ENCODE measurements at regions not wholly inside any gene's neighbourhood (a gene's known extent, or its start where the extent isn't known, plus 50 kb on each side); places are given as distances from the start of the nearest gene placed in this dataset.
"Not testable (repeated sequence)": the region's sequence is repeated elsewhere in the genome, so short reads cannot be mapped to it uniquely, and the experiment has no call there.

DNA sequence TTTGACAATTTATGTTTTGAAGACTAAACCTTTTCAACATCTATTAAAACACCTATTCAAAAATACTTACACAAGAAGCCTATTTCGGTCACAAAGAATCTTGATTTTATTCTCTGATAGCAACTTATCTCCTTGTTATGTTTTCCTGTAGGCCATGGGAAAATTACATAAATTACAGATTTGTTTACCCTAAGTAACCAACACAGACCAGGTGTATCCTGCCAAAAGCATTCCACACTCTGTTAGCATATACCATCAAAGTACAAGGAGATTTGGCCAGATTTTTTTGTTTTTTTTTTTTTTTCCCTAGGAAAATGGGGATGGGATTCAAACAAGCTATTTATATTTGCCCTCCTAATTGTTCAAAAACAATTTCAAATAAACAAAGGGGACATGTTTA is 497.9 kb upstream of the MAGEB18 start:
- DNase-seq (ENCODE audit: low read depth in 2 of 2), result peak in 1 of 2 donors; percentile 60

DNA sequence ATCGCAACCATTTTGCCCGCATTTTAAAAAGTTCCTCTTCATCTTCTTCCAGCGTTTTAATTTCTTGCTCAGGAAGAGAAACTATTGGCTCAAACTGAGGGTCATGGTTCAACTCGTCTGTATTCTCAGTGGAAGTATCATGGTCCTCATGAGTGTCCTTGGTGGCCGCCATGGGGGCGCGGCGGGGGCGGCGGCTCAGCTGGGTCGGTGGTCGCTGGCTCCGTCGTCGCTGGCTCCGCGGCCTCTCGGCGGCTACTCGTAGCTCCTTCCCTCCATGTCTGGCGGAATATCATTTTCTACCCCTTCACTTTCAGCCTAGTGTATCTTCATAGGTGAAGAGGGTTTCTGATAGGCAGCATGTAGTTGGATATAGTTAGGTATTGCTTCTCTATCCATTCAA is 492.0 kb upstream of the MAGEB18 start:
- no peak for DNase-seq (ENCODE audit: low read depth in 2 of 2)

DNA sequence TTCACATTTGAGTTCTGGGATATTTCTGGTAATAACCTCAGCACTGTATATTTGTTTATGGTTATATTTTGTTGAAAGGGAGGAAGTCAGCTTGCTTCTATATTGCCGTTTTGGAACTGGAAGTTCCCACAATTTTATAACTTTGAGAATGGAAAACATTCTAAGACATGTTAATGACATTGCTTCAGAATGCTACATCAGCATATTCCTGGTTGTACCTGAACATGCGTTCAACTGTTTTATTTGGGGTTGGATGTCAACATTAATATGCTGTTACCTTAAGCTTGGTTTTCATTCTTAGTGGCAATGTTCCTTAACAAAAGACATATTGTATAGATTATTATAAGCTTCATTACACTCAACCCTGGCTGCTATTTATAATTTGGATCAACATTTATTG is 489.4 kb upstream of the MAGEB18 start:
- no peak for DNase-seq (ENCODE audit: low read depth in 2 of 2)

DNA sequence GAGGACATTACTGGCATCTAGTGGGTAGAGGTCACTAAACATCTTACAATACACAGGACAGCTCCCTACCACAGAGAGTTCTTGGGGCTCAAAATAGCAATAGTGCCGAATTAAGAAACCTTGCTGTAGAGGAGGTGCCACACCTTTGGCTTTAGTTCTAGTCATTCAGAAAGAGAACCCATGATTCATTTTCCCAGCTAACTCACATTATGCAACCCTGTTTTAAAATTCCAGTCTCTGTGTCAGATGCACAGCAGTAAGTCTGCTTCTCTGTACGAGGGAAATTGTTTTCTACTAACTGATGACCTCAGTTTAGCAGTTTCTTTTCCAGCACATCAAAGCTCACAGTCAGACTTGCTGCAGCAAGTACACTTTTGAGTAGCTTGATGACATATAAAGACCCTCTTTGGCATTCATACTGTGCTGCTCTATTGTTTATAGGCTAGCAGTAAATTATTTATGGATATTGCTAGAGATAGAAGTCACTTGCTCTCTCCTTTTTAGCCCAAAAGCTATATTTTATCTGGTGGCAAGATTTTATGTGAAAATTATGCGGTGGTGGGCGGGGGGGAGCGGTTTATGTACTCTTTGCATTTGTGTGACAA is 487.8 kb upstream of the MAGEB18 start:
- no peak for DNase-seq (ENCODE audit: low read depth in 2 of 2)

DNA sequence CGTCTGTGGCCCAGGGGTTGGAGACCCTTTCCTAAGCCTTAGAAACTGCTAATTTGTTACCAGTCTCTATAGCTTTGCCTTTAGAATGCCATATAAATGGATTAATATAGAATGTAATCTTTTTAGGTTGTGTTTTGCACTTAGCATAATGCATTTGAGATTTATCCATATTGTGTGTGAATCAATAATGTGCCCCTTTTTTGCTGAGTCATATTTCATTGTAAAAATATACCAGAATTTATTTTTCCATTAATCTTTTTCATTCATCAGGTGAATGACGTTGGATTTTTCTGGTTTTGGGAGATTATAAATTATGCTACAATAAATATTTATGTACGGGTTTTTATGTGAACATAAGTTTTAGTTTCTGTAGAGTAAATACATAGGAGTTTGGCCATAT is 478.8 kb upstream of the MAGEB18 start:
- DNase-seq (ENCODE audit: low read depth in 2 of 2), result no peak

DNA sequence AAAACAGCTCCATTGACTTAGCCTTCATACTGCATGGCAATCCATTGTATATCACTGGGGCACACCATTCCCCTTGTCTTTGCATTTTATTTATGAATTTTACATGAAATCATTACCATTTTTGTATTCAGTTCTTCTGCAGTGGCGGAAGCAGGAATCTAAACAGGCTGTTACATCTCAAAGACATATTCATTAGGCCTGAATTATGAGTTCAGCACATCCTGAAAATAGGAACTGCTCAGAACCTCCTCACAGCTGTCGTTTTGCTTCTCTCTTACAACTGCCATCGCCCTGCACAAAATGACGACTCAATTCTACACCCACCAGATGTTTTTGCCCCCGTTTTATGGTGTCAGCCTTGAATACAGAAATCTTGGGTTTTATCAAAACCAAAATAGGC is 474.4 kb upstream of the MAGEB18 start:
- no peak for DNase-seq (ENCODE audit: low read depth in 2 of 2)

DNA sequence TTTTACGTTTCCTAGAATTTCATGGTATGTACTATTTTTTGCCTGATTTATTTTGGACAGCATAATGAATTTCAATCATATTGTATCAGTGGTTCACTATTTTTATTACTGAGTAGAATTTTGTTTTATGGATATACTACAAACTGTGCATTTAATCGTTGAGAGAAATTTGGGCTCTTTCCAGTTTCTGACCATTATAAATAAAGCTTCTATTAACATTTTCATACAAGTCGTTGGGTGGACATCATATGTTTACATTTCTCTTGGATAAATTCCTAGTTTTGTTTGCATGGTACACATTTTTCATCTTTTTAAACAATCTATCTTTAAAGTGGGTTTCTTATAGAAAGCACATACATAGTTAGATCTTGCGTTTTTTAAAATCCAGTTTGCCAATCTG is 472.7 kb upstream of the MAGEB18 start:
- DNase-seq (ENCODE audit: low read depth in 2 of 2), result no peak

DNA sequence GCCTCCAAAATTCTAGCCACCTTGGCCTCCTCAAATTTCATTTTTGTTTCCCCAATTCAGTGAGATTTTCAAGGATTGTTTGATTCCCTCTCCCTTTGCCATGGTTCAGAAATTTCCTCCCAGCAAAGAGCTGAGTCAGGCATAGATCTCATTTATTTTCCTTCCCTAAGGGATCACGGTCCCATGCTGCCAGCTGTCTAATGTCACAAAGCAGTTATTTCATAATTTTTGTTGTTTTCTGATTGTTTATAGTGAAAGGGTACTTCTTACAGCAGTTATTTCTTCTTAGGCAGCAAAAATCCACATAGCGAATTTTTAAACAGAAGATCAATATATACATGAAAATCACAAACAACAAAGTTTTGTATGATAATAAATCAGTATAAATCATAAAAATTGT is 470.5 kb upstream of the MAGEB18 start:
- no peak for DNase-seq (ENCODE audit: low read depth in 2 of 2)

DNA sequence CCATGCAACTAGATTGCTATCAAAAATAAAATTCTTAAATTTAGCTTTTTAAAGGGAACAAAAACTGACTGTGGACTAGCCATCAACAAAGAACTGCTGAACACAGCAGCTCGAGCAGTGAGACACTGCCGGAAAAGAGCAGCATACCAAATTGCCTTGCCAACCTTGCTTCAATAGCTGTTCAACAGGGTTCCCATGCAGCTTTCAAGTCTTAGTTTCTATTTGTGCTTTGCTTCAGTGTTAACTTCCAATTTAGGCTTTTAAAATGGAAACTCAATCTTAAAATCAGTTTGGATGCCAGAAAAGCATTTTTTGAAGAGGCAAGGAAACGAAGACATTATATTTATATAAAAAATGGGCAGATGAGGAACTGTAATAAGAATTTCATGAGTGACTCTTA is 463.4 kb upstream of the MAGEB18 start:
- no peak for DNase-seq (ENCODE audit: low read depth in 2 of 2)

DNA sequence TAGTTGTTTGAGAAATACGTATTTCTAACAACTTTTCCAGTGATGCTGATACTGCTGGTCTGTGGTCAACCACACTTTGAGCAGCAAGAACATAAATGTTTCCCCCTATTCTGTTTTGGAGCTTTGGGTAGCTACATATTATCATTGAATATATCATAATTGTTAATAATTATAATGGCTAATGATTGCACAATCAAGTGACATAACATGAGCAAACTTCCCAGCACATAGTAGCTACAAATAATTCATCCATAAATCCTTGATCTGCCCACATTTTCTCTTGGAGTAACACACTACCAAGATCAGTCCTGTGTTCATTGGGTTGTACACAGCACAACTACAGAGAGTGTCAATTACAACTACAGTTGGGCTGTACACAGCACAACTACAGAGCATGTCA is 436.3 kb upstream of the MAGEB18 start:
- DNase-seq (ENCODE audit: low read depth in 2 of 2), result no peak

DNA sequence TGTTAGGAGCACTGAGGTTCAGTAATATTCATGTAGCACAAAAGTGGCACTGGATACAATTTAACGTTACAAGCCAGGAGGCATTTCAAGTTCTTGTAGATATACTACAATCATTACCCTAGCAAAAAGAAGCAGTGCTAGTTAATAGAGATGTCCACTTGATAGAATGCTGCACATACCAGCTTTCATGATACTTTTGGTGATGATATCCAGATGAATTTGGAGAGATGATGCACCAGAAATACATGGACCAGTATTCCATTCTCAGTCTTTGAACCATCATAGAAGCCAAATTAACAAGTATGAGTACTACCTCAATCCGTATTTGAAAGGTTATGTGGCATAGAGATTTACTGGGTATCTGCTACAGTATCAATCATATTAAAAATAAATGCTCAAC is 421.0 kb upstream of the MAGEB18 start:
- DNase-seq (ENCODE audit: low read depth in 2 of 2), result no peak

DNA sequence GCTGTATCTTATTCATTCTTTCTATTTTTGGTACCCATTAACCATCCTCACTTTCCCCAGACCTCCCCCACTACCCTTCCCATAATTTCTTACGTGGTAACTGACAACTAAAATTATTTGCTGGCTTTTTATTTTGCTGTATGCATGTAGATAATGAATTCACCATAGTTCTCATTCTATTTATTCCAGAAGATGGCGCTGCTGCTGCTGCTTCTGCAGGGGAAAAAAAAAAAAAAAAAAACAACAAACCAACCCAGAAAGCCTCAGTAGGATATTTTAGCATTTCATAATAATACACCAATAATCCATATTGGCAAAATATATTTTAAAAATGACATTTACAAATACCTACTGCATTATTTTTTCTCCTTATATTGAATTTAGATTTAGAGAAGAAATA is 416.6 kb upstream of the MAGEB18 start:
- peak in 1 of 2 donors; percentile 18 for DNase-seq (ENCODE audit: low read depth in 2 of 2)

DNA sequence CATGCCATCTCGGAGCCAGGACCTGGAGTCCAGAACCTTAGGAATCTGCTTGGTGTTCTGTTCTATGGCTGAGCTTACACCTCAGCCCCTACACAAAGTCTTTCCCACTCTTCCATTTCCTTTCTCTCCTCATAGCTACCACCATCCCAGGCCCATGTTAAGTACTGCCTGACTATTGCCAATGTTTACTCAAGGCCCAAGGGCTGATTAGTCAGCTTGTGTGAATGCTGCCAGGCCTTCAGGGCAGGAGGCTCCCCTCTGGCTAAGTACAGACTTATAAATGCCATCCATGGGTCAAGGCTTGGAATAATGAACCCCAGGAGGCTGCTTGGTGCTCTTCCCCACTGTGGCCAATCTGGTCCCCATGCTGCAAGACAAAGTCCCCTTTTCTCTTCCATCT is 411.6 kb upstream of the MAGEB18 start:
- DNase-seq (ENCODE audit: low read depth in 2 of 2), result no peak

DNA sequence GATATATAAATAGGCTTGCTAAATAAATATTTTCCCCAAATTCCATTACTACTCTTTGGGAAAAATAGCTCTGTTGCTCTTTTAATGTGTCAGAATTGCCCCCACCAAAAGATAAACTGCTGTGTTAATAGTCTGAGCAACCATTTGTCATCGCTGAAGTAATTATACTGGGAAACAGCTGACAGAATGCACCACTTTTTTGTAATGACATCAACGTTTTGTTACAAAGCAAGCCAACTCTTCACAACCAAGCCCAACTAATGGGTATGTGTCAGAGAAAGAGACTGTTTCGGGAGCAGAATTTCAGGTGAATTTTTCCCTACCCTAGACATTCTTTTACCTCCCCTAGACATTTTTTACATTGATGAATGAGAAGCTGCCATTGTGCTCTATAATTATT is 405.0 kb upstream of the MAGEB18 start:
- DNase-seq (ENCODE audit: low read depth in 2 of 2), result no peak

DNA sequence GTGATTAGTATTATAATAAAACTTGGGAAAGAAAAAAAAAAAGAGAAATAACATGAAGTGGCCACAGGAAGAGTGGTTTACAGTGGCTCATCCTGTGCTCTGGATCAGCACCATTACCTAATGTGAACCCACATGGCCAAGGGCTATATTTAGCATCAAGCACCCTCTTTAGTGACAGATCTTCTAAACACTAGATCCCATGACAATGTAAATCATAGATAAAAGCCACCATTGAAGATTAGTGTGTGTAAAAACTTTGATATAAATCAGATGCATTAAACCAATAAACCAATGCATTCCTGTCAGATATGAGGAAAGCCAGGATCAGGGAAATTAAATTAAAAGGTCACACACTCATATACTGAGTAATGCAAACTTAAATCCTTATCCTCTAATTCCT is 400.6 kb upstream of the MAGEB18 start:
- DNase-seq (ENCODE audit: low read depth in 2 of 2), result no peak

DNA sequence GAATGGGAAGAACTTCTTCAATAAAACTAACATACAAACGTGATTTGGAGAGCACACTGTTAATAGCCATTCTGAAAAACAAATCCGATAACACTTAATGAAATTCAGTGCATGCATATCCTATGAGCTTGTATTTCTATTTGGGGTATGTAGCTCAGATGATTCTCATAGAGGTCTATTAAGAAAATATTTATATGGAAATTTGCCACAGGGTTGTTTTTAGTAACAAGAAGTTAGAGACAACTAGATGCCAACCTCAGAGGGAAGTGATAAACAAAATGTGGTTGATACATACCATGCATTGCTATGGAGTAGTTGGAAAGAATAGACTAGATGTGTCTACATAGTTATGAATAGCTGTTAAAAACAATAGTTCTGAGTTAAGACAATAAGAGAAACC is 395.8 kb upstream of the MAGEB18 start:
- DNase-seq (ENCODE audit: low read depth in 2 of 2), result no peak

DNA sequence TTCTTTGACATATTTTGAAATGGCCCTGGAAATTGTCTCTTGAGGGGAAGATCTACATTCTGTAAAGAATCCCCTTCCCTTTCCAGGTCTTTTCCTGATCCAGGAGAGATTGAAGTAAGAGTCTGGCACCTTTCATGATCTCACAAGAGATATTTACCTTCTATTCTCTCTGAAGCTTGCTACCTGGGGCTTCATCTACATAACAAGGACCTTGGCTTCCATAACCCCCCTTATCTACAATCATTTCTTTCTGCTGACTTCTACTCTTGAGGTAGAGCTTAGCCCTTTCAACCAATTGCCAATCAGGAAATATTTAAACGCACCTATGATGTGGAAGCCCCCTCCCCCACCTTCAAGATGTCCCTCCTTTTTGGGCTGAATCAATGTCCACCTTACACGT is 383.7 kb upstream of the MAGEB18 start:
- DNase-seq (ENCODE audit: low read depth in 2 of 2), result no peak

DNA sequence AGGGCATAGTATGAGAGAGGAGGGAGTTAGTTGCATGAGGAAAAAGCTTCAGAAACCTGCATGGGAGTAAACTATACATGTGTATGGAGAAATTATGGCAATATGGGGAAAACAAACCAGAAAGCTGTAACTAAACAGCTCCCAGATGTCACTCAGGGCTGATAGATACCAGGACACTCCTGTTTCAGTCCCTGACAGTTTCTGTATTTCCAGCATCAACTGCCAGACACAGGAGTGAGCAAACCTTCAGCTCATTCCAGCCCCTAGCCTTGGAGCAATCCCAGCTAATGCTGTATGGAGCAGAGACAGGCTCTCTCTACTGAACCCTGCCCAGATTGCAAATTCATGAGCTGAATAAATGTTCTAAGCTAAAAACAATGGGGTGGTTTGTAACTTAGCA is 382.9 kb upstream of the MAGEB18 start:
- no peak for DNase-seq (ENCODE audit: low read depth in 2 of 2)

DNA sequence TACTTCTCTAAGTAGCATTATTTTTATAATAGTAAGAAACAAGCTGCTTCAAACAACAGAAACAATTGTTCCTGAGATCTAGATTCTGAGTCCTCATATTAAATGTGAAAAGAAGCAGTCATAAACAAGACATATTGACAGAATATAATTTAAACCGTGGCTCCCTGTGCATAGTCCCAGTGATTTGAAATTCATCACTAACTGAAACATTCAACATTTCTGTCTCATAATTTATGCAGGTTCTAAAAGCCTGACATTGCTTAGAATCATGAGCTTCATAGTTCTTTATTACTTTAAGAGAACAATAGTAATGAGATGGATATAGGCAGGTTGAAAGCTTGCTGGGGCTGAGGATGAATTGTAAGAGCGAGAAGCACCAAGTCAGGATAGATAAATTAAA is 375.5 kb upstream of the MAGEB18 start:
- DNase-seq (ENCODE audit: low read depth in 2 of 2), result no peak

DNA sequence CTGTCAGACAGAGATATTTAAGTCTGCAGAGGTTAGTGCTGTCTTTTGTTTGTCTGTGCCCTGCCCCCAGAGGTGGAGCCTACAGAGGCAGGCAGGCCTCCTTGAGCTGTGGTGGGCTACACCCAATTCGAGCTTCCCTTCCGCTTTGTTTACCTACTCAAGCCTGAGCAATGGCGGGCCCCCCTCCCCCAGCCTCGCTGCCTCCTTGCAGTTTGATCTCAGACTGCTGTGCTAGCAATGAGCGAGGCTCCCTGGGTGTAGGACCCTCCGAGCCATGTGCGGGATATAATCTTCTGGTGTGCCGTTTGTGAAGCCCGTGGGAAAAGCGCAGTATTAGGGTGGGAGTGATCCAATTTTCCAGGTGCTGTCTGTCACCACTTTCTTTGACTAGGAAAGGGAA is 366.3 kb upstream of the MAGEB18 start:
- DNase-seq (ENCODE audit: low read depth in 2 of 2), result not testable (repeated sequence)

DNA sequence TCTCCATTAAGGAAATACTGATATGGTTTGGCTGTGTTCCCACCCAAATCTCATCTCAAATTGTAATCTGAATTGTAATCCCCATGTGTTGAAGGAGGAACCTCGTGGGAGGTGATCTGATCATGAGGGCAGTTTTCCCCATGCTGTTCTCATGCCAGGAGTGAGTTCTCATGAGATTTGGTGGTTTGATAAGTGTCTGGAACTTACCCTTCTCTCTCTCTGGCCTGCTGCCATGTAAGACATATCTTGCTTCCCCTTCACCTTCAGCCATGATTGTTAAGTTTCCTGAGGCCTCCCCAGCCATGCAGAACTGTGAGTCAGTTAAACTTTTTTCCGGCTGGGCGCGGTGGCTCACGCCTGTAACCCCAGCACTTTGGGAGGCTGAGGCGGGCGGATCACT is 340.3 kb upstream of the MAGEB18 start:
- DNase-seq (ENCODE audit: low read depth in 2 of 2), result peak in 1 of 2 donors; percentile 29

DNA sequence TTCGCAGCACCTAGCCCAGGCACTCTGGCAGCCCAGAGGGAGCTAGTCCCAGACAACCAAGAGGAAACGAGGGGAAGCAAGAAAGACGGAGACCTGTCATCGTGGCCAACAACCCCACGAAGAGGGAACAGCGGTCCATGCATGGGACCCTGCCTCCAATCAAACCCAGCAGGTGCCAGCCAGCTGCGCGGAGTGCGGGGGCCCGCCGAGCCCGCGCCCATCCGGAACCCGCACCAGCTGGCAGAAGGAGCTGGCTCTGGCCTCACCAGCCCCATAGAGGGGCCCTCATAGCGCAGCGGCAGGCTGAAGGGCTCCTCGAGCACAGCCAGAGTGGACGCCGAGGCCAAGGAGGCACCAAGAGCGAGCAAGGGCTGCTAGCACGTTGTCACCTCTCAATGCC is 332.4 kb upstream of the MAGEB18 start:
- no peak for DNase-seq (ENCODE audit: low read depth in 2 of 2)

DNA sequence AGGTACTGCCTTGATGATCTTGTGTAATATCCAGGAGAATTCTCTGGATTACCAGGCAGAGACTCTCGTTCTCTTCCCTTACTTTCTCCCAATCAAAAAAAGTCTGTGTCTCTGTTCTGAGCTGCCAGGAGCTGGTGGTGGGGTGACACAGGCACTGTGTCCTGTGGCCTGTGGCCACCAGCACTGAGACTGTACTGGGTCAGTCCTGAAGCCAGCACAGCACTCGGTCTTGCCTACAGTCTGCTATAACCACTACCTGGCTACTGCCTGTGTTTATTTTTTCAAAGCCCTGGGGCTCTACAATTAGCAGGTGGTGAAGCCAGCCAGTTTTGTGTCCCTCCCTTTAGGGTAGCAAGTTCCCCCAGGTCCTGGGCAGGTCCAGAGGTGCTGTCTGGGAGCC is 331.1 kb upstream of the MAGEB18 start:
- DNase-seq (ENCODE audit: low read depth in 2 of 2), result no peak

DNA sequence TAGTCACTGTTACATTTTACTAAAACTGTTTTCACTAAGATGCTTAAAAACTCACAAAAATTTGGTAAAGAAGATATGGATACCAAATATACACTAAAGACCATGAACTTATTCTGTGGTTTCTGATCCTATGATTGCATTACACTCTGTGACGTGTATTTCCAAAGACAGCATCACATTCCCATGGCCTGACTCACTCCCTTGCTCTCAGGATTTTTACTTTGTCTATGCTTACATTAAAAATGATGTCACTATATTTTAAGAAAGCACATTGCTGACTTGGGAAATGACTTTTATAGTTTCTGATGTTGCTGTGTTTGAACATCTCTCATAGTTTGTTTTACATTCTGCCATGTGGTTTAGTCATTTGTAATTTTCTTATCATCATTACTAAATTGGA is 327.9 kb upstream of the MAGEB18 start:
- DNase-seq (ENCODE audit: low read depth in 2 of 2), result peak in 1 of 2 donors; percentile 1
